Breast epithelium (tissue), 4 donors: ENCODE measurements at regions not wholly inside any gene's neighbourhood (a gene's known extent, or its start where the extent isn't known, plus 50 kb on each side); places are given as distances from the start of the nearest gene placed in this dataset.

ENCODE experiments used
- DNase-seq, 2 donors: peaks; one replicate each; pipeline ENCODE4 v3.0.0-alpha.2; 2019; ENCODE audit warnings: low spot score in 2 of 2
- H3K27ac ChIP-seq, 2 donors: fragments of 200-600 bp; sonication (generic) in 1 of 2; one replicate each; pipeline ENCODE4 v1.5.1; 2016 to 2019; ENCODE audit warnings: mild to moderate bottlenecking in 1 of 2
- H3K27me3 ChIP-seq, 2 donors: fragments of 200-600 bp; sonication (generic) in 1 of 2; one replicate each; pipeline versions ENCODE4 v1.5.1 to v1.6.0; 2017 to 2019; ENCODE audit warnings: control low read depth in 1 of 2, mild to moderate bottlenecking in 1 of 2
- H3K36me3 ChIP-seq: fragments of 200-600 bp; one replicate; pipeline ENCODE4 v1.5.1; 2019
- H3K4me1 ChIP-seq, 2 donors: fragments of 200-600 bp; sonication (generic); one replicate each; pipeline ENCODE4 v1.5.1; 2016 to 2019; ENCODE audit warnings: control low read depth in 1 of 2
- H3K4me3 ChIP-seq, 3 donors: fragments of 200-600 bp; sonication (generic); 1 replicate in 2 of 3; 2 replicates in 1 of 3; pipeline ENCODE4 v1.5.1; 2016 to 2019; ENCODE audit warnings: mild to moderate bottlenecking in 3 of 3, moderate library complexity in 2 of 3
- H3K9me3 ChIP-seq, 2 donors: fragments of 200-600 bp; sonication (generic) in 1 of 2; one replicate each; pipeline ENCODE4 v1.5.1; 2016 to 2019; ENCODE audit warnings: control low read depth in 1 of 2
- POLR2A ChIP-seq: fragments of 450-650 bp; IDR thresholded peaks from one replicate; pipeline ENCODE4 v1.6.1; 2016; ENCODE audit warnings: antibody characterized with exemption, mild to moderate bottlenecking, moderate library complexity
- POLR2AphosphoS5 ChIP-seq, 3 donors: sonication (generic); formaldehyde crosslinking; IDR thresholded peaks; one replicate each; pipeline ENCODE4 v1.6.1; 2017; ENCODE audit warnings: antibody characterized with exemption in 3 of 3
- intact Hi-C: fragments of 100-400 bp; cut with DNase I; formaldehyde crosslinking; loops from one replicate; pipeline ENCODE4 v1.15.1; 2023; ENCODE audit warnings: low total_unique reads
- TF ChIP-seq, protein P1 (sequence below), 3 donors: fragments of 450-650 bp; IDR thresholded peaks; one replicate each; pipeline ENCODE4 v1.5.1; 2016 to 2017; ENCODE audit warnings: antibody characterized with exemption in 3 of 3, mild to moderate bottlenecking in 3 of 3, moderate library complexity in 3 of 3

DNA sequence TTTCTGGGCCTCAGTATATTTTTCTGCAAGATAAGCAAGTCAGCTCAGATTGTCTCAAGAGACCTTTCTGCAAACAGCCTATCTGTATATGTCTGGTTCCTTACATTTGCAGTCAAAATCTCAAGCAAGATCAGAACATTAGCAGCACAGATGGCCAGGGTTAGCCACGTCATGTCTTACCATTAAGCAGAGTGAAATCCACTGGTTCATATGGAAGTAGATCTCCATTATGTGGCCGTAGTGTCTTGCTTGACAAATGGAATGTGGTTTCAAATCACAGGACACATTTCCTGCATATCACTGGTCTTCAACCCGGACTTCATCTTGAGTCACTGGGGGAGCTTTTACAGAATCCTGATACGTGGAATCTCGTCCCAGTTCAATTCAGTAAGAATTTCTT is 500.2 kb downstream of the FBXO15 start:
- no peaks in the 10 kb centered on the region for H3K9me3 ChIP-seq
- H3K36me3 ChIP-seq: no peaks in the 10 kb centered on the region
- H3K4me1 ChIP-seq: no peaks in the 10 kb centered on the region
- no peak overlapping the region for H3K27ac ChIP-seq
- no peak for DNase-seq
- TF ChIP-seq, protein P1, sequence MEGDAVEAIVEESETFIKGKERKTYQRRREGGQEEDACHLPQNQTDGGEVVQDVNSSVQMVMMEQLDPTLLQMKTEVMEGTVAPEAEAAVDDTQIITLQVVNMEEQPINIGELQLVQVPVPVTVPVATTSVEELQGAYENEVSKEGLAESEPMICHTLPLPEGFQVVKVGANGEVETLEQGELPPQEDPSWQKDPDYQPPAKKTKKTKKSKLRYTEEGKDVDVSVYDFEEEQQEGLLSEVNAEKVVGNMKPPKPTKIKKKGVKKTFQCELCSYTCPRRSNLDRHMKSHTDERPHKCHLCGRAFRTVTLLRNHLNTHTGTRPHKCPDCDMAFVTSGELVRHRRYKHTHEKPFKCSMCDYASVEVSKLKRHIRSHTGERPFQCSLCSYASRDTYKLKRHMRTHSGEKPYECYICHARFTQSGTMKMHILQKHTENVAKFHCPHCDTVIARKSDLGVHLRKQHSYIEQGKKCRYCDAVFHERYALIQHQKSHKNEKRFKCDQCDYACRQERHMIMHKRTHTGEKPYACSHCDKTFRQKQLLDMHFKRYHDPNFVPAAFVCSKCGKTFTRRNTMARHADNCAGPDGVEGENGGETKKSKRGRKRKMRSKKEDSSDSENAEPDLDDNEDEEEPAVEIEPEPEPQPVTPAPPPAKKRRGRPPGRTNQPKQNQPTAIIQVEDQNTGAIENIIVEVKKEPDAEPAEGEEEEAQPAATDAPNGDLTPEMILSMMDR (IDR thresholded peaks at IDR 0.05): no peak
- TF ChIP-seq POLR2A: no peak
- no peak for TF ChIP-seq POLR2AphosphoS5 (IDR thresholded peaks at IDR 0.05)
- intact Hi-C loops: no loop called here
- H3K27me3 ChIP-seq: no peaks in the 10 kb centered on the region
- H3K4me3 ChIP-seq: no peak overlapping the region

DNA sequence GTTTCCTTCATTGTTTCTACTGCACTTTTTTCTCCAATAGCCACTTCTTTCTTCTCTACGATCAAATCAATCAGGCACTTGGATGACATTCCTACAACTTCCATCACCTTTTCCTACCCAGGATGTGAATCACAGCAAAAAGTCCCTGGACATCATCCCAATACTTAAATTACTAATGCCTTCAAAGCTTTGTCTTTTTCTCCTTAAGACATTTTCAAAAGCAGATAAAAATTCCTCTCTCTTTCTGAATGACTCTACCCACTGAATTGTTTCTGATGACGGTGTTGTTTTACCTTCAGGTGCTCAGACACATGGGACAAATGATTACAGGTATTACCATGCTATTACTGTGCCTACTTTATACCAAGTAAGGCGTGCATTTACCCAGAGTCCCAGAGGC is 500.9 kb downstream of the FBXO15 start:
- Histone ChIP-seq H3K9me3 (no peaks in the 10 kb centered on the region), H3K4me3 (no peak overlapping the region), H3K4me1 (no peaks in the 10 kb centered on the region), H3K27ac (no peak overlapping the region), H3K36me3 (no peaks in the 10 kb centered on the region), H3K27me3 (no peaks in the 10 kb centered on the region)
- DNase-seq: no peak
- TF ChIP-seq, protein P1 (IDR thresholded peaks at IDR 0.05): no peak
- no peak for TF ChIP-seq POLR2A
- intact Hi-C loops: no loop called here

DNA sequence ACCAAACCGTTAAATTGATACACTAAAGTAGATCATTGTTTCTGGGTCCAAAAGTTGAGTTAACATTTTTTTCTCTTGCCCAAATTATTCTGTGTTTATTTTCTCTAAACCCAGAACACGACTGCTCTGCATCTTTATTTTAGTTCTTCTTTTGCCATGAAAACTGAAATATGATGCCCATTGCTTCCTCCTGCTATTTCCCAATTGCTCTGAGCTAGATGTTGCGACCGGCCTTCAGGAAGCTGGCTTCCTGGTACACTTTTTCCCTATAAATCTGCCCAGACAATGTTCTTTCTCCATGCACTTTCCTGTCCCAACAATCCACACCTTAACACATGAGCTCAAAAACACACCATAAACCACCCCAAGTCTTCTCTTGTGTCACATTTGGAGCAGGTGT is 501.4 kb downstream of the FBXO15 start:
- Histone ChIP-seq H3K27me3 (no peaks in the 10 kb centered on the region), H3K27ac (no peak overlapping the region), H3K4me1 (no peaks in the 10 kb centered on the region), H3K4me3 (no peak overlapping the region), H3K9me3 (no peaks in the 10 kb centered on the region), H3K36me3 (no peaks in the 10 kb centered on the region)
- DNase-seq: no peak
- TF ChIP-seq POLR2AphosphoS5 (IDR thresholded peaks at IDR 0.05): no peak
- TF ChIP-seq, protein P1 (IDR thresholded peaks at IDR 0.05): no peak
- no peak for TF ChIP-seq POLR2A
- intact Hi-C loops: no loop called here

DNA sequence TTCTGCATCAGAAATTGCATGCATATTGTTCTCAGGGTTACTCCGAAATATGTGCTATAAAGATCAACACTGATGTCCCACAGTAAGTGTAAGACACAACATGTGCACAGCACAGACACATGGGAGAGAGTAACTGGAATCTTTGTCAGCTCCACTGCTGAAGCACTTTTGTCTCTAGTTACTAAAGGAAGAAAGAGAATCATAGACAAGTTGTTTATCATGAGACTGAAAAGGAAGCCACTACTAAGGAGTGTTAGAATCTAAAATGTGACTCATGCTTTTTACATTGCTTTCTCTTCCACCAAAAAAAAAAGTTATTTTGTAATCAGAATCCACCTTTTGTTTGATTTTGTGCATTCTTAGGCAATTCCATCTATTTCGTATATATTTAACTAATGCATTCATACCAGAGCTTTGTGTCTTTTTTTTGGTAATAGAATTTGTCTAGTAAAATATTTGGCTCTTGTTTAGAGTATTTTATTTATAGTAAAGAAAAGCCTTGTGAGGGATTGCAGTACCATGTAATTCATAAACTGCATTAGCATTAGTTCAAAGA is 502.4 kb downstream of the FBXO15 start:
- no peak for DNase-seq
- Histone ChIP-seq H3K36me3 (no peaks in the 10 kb centered on the region), H3K4me1 (no peaks in the 10 kb centered on the region), H3K27ac (no peak overlapping the region), H3K27me3 (no peaks in the 10 kb centered on the region), H3K4me3 (no peak overlapping the region), H3K9me3 (no peaks in the 10 kb centered on the region)
- intact Hi-C loops: no loop called here
- no peak for TF ChIP-seq POLR2AphosphoS5 (IDR thresholded peaks at IDR 0.05)
- no peak for TF ChIP-seq POLR2A
- TF ChIP-seq, protein P1 (IDR thresholded peaks at IDR 0.05): no peak

DNA sequence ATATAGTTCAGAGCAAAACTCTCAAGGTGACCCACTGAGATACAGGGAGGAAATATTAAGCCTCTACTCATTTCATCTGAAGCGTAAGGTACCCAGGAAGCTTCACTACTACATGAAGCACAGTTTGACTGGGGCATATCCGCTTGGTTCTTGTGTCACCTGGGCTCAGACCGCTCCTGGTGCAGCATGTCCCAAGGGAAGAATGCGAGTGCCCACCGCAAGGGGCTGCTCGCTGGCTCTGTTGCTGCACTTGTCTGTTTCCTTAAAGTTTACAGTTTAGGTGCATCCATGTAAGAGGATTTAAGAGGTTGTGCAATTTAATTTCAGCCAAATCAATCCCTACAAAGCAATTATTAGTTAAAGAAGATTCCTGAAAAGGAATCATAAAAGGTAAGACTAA is 507.8 kb downstream of the FBXO15 start:
- H3K4me1 ChIP-seq: no peaks in the 10 kb centered on the region
- no peaks in the 10 kb centered on the region for H3K36me3 ChIP-seq
- intact Hi-C loops: no loop called here
- no peak overlapping the region for H3K27ac ChIP-seq
- no peak for DNase-seq
- TF ChIP-seq POLR2A (no peak), POLR2AphosphoS5 (IDR thresholded peaks at IDR 0.05) (no peak)
- TF ChIP-seq, protein P1 (IDR thresholded peaks at IDR 0.05): no peak
- H3K4me3 ChIP-seq: no peak overlapping the region
- H3K27me3 ChIP-seq: no peaks in the 10 kb centered on the region
- H3K9me3 ChIP-seq: no peaks in the 10 kb centered on the region
